ENCODE measurements at regions not wholly inside any gene's neighbourhood (a gene's known extent, or its start where the extent isn't known, plus 50 kb on each side); places are given as distances from the start of the nearest gene placed in this dataset.
"Not testable (repeated sequence)": the region's sequence is repeated elsewhere in the genome, so short reads cannot be mapped to it uniquely, and the experiment has no call there.

GRCh38 chr4:135412213-135412612 lies 1210.6 kb upstream of the PABPC4L start:
- H3K27me3 ChIP-seq, result no peaks in the 10 kb centered on the region
- intact Hi-C loops (cut with DNase I), result no loop called here
- no peaks in the 10 kb centered on the region for H3K36me3 ChIP-seq
- no peak overlapping the region for H3K9ac ChIP-seq (ENCODE audit: low read depth in 2 of 2, low read length in 2 of 2)
- no peak overlapping the region for H3K27ac ChIP-seq
- no peak for DNase-seq
- TF ChIP-seq CTCF (IDR thresholded peaks at IDR 0.05), result no peak
- no peaks in the 10 kb centered on the region for H3K4me1 ChIP-seq
- no peak overlapping the region for H3K4me3 ChIP-seq
- H3K9me3 ChIP-seq, result no peaks in the 10 kb centered on the region

- Histone ChIP-seq H3K27me3 (no peaks in the 10 kb centered on the region), H3K4me3 (no peak overlapping the region), H3K4me1 (no peaks in the 10 kb centered on the region), H3K9me3 (no peaks in the 10 kb centered on the region), H3K36me3 (no peaks in the 10 kb centered on the region), H3K9ac (ENCODE audit: low read depth in 2 of 2, low read length in 2 of 2) (no peak overlapping the region), H3K27ac (no peak overlapping the region)
- DNase-seq, result no peak
- intact Hi-C loops (cut with DNase I), result no loop called here
- TF ChIP-seq CTCF (IDR thresholded peaks at IDR 0.05), result no peak
These were observed 1209.7 kb upstream of the PABPC4L start for GRCh38 chr4:135411251-135411650.

GRCh38 chr4:135409261-135409660 lies 1207.7 kb upstream of the PABPC4L start:
- H3K4me1 ChIP-seq; intact Hi-C loops (cut with DNase I); H3K27ac ChIP-seq; H3K4me3 ChIP-seq; H3K27me3 ChIP-seq; H3K9ac ChIP-seq (ENCODE audit: low read depth in 2 of 2, low read length in 2 of 2); DNase-seq; H3K9me3 ChIP-seq; H3K36me3 ChIP-seq: not testable (repeated sequence)

GRCh38 chr4:135408109-135408508 lies 1206.5 kb upstream of the PABPC4L start:
- no peaks in the 10 kb centered on the region for H3K27me3 ChIP-seq
- H3K4me1 ChIP-seq, result no peaks in the 10 kb centered on the region
- no peak for TF ChIP-seq CTCF (IDR thresholded peaks at IDR 0.05)
- no peak for DNase-seq
- no peak overlapping the region for H3K4me3 ChIP-seq
- H3K27ac ChIP-seq, result no peak overlapping the region
- no peaks in the 10 kb centered on the region for H3K9me3 ChIP-seq
- H3K9ac ChIP-seq (ENCODE audit: low read depth in 2 of 2, low read length in 2 of 2), result no peak overlapping the region
- no peaks in the 10 kb centered on the region for H3K36me3 ChIP-seq
- intact Hi-C loops (cut with DNase I), result no loop called here

- H3K27me3 ChIP-seq; H3K9me3 ChIP-seq; H3K4me3 ChIP-seq; DNase-seq; H3K27ac ChIP-seq; H3K36me3 ChIP-seq; H3K9ac ChIP-seq (ENCODE audit: low read depth in 2 of 2, low read length in 2 of 2); H3K4me1 ChIP-seq; intact Hi-C loops (cut with DNase I): not testable (repeated sequence)
These were observed 1205.0 kb upstream of the PABPC4L start for GRCh38 chr4:135406597-135406996.

- DNase-seq, result no peak
- no peak for TF ChIP-seq CTCF (IDR thresholded peaks at IDR 0.05)
- H3K36me3 ChIP-seq, result no peaks in the 10 kb centered on the region
- H3K27me3 ChIP-seq, result no peaks in the 10 kb centered on the region
- no peak overlapping the region for H3K4me3 ChIP-seq
- H3K9ac ChIP-seq (ENCODE audit: low read depth in 2 of 2, low read length in 2 of 2), result no peak overlapping the region
- intact Hi-C loops (cut with DNase I), result no loop called here
- no peaks in the 10 kb centered on the region for H3K4me1 ChIP-seq
- no peaks in the 10 kb centered on the region for H3K9me3 ChIP-seq
- no peak overlapping the region for H3K27ac ChIP-seq
These were observed 1184.4 kb upstream of the PABPC4L start for GRCh38 chr4:135385830-135386581.
